H9 (cell line): ENCODE measurements at regions not wholly inside any gene's neighbourhood (a gene's known extent, or its start where the extent isn't known, plus 50 kb on each side); places are given as distances from the start of the nearest gene placed in this dataset.
A peak's percentile ranks its signal among the peaks of the same experiment; 100 is the strongest.

Experiments
- DNase-seq: peaks from one replicate; pipeline ENCODE4 v3.0.0-alpha.2; 2017
- H2AFZ ChIP-seq: one replicate; pipeline ENCODE4 v1.6.1; 2013; ENCODE audit warnings: mild to moderate bottlenecking, low read length, control low read depth, moderate library complexity
- H2AK5ac ChIP-seq: 2 replicates; pipeline ENCODE4 v1.6.1; 2013; ENCODE audit warnings: low read length, control low read depth, mixed read lengths; ENCODE audit not compliant: insufficient read length
- H2BK120ac ChIP-seq: one replicate; pipeline ENCODE4 v1.6.1; 2013; ENCODE audit warnings: low read depth, mild to moderate bottlenecking, low read length, control low read depth, inconsistent platforms; ENCODE audit not compliant: poor library complexity, severe bottlenecking
- H2BK12ac ChIP-seq: 2 replicates; pipeline ENCODE4 v1.6.1; 2013; ENCODE audit warnings: low read length, control low read depth, mixed read lengths, low read depth; ENCODE audit not compliant: insufficient read length
- H2BK15ac ChIP-seq: 2 replicates; pipeline ENCODE4 v1.6.1; 2013; ENCODE audit warnings: low read depth, low read length, control low read depth
- H2BK20ac ChIP-seq: one replicate; pipeline ENCODE4 v1.6.1; 2013; ENCODE audit warnings: low read depth, mild to moderate bottlenecking, low read length, control low read depth, inconsistent platforms; ENCODE audit not compliant: poor library complexity, severe bottlenecking
- H2BK5ac ChIP-seq: 2 replicates; pipeline ENCODE4 v1.6.1; 2013; ENCODE audit warnings: low read length, control low read depth, mixed read lengths; ENCODE audit not compliant: insufficient read length
- H3K14ac ChIP-seq: 2 replicates; pipeline ENCODE4 v1.6.1; 2013; ENCODE audit warnings: low read length, control low read depth; ENCODE audit not compliant: insufficient read depth
- H3K18ac ChIP-seq: 2 replicates; pipeline ENCODE4 v1.6.1; 2013; ENCODE audit warnings: low read depth, mild to moderate bottlenecking, mixed read lengths, low read length, control low read depth; ENCODE audit not compliant: insufficient read length
- H3K23ac ChIP-seq: 2 replicates; pipeline ENCODE4 v1.6.1; 2013; ENCODE audit warnings: low read length, control low read depth, mixed read lengths, low read depth; ENCODE audit not compliant: insufficient read length
- H3K23me2 ChIP-seq: 2 replicates; pipeline ENCODE4 v1.6.1; 2013; ENCODE audit warnings: low read depth, mild to moderate bottlenecking, mixed read lengths, low read length, control low read depth; ENCODE audit not compliant: insufficient read length, poor library complexity, severe bottlenecking
- H3K27ac ChIP-seq: 2 replicates; pipeline ENCODE4 v1.5.1; 2013; ENCODE audit warnings: low read length, control low read depth, mixed read lengths, low read depth; ENCODE audit not compliant: insufficient read length
- H3K27me3 ChIP-seq: 2 replicates; pipeline ENCODE4 v1.6.1; 2013; ENCODE audit warnings: low read length, control low read depth, inconsistent platforms; ENCODE audit not compliant: insufficient read depth
- H3K4ac ChIP-seq: 2 replicates; pipeline ENCODE4 v1.6.1; 2013; ENCODE audit warnings: low read depth, mild to moderate bottlenecking, control low read depth, inconsistent platforms, low read length, moderate library complexity
- H3K4me1 ChIP-seq: 2 replicates; pipeline ENCODE4 v1.6.1; 2013; ENCODE audit warnings: low read length, control low read depth, inconsistent platforms; ENCODE audit not compliant: insufficient read depth
- H3K4me2 ChIP-seq: 2 replicates; pipeline ENCODE4 v1.6.1; 2013; ENCODE audit warnings: low read length, control low read depth, mixed read lengths; ENCODE audit not compliant: insufficient read length, insufficient read depth
- H3K56ac ChIP-seq: 2 replicates; pipeline ENCODE4 v1.6.1; 2013; ENCODE audit warnings: low read depth, mild to moderate bottlenecking, mixed read lengths, low read length, control low read depth; ENCODE audit not compliant: insufficient read length
- H3K79me1 ChIP-seq: 2 replicates; pipeline ENCODE4 v1.6.1; 2013; ENCODE audit warnings: low read depth, mild to moderate bottlenecking, moderate library complexity, low read length, control low read depth, inconsistent platforms; ENCODE audit not compliant: insufficient read depth, poor library complexity, severe bottlenecking
- H3K79me2 ChIP-seq: 2 replicates; pipeline ENCODE4 v1.6.1; 2013; ENCODE audit warnings: low read length, control low read depth, inconsistent platforms; ENCODE audit not compliant: insufficient read depth
- H3K9ac ChIP-seq: 2 replicates; pipeline ENCODE4 v1.6.1; 2013; ENCODE audit warnings: low read length, control low read depth, mixed read lengths; ENCODE audit not compliant: insufficient read length; ENCODE audit errors: extremely low read depth
- H3K9me3 ChIP-seq: one replicate; pipeline ENCODE4 v1.6.1; 2013; ENCODE audit warnings: low read depth, low read length, inconsistent platforms; ENCODE audit not compliant: control insufficient read depth
- H3T11ph ChIP-seq: one replicate; pipeline ENCODE4 v1.6.1; 2013; ENCODE audit warnings: mild to moderate bottlenecking, low read length, control low read depth, inconsistent platforms
- H4K20me1 ChIP-seq: one replicate; pipeline ENCODE4 v1.6.1; 2013; ENCODE audit not compliant: control insufficient read depth, insufficient read length, insufficient read depth
- H4K5ac ChIP-seq: 2 replicates; pipeline ENCODE4 v1.6.1; 2013; ENCODE audit warnings: low read depth, mild to moderate bottlenecking, mixed read lengths, low read length, control low read depth; ENCODE audit not compliant: insufficient read length
- H4K8ac ChIP-seq: replicated peaks from 2 replicates; pipeline ENCODE4 v1.6.1; 2013; ENCODE audit warnings: low read length, control low read depth, mixed read lengths, low read depth; ENCODE audit not compliant: insufficient read length
- H4K91ac ChIP-seq: 2 replicates; pipeline ENCODE4 v1.6.1; 2013; ENCODE audit warnings: low read depth, mild to moderate bottlenecking, moderate library complexity, mixed read lengths, low read length, control low read depth; ENCODE audit not compliant: insufficient read length
- H3K27ac Mint-ChIP-seq, 3 experiments: 2 replicates in 2 of 3; 3 replicates in 1 of 3; pipeline ENCODE4 v1.8.0; 2020 to 2021; ENCODE audit warnings: mixed read lengths in 3 of 3, mild to moderate bottlenecking in 1 of 3, moderate library complexity in 1 of 3
- H3K27me3 Mint-ChIP-seq: 2 replicates; pipeline ENCODE4 v1.8.0; 2021; ENCODE audit warnings: low read depth, mild to moderate bottlenecking, moderate library complexity, mixed read lengths
- H3K36me3 Mint-ChIP-seq, 3 experiments: 2 replicates in 2 of 3; 3 replicates in 1 of 3; pipeline ENCODE4 v1.8.0; 2020 to 2021; ENCODE audit warnings: low read depth in 3 of 3, mixed read lengths in 3 of 3; ENCODE audit not compliant: insufficient read depth in 1 of 3
- H3K4me1 Mint-ChIP-seq, 2 experiments: 2 replicates each; pipeline ENCODE4 v1.8.0; 2020; ENCODE audit warnings: mixed read lengths in 2 of 2
- H3K4me3 Mint-ChIP-seq, 2 experiments: 2 replicates in 1 of 2; 3 replicates in 1 of 2; pipeline ENCODE4 v1.8.0; 2020 to 2021; ENCODE audit warnings: mild to moderate bottlenecking in 2 of 2, mixed read lengths in 2 of 2, moderate library complexity in 1 of 2
- H3K9me3 Mint-ChIP-seq, 2 experiments: 2 replicates in 1 of 2; 3 replicates in 1 of 2; pipeline ENCODE4 v1.8.0; 2020; ENCODE audit warnings: mild to moderate bottlenecking in 2 of 2, mixed read lengths in 2 of 2, moderate library complexity in 1 of 2
- WGBS: extraction: QIAGEN DNeasy Blood & Tissue Kit; methylation state at CpG from one replicate; pipeline ENCODE4 v1.1.7; 2013; ENCODE audit warnings: missing lambda C conversion rate, low lambda C conversion rate, mixed read lengths; ENCODE audit not compliant: insufficient read length; ENCODE audit errors: extremely low coverage; 5-methylcytosine and 5-hydroxymethylcytosine counted together
- TF ChIP-seq, protein P1 (sequence below): fragments of 200-600 bp; sonication (generic); conservative IDR thresholded peaks from 3 replicates; pipeline ENCODE4 v1.8.0; 2021; ENCODE audit warnings: antibody characterized with exemption, mild to moderate bottlenecking

DNA sequence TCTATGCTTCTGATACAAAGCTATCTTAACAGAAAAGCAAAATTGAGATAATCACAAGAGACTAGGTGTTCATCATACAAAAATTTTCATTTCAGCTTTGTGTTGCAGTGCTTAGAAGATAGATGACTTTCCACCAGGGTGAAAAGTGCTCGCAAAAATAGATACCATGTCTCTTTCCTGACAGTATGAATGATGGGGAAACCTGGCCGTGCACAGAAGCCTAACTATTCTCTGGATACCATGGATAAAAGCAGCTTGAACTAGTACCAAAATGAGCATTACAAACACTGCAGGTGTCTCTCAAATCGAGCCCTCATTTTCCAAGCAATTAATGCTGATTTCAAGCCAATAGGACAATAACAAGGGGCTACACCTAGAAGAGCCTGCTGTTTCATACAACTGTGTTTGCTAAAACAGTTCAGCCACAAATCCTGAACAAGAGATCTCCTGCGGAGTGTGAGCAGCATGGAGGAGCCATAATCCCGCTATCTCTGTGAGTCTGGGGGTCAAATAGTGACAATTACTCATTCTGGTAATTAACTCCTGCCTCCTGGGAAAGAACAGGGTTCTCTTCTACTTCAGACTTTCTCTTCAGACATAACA is 507.6 kb downstream of the PID1 start:
- DNase-seq = no peak
- no peak overlapping the region for H3K4ac ChIP-seq
- H3K9ac ChIP-seq = no peak overlapping the region
- H4K20me1 ChIP-seq = no peaks in the 10 kb centered on the region
- no peak overlapping the region for H3K56ac ChIP-seq
- no CpG with 5 or more reads among the region's 5 CpGs for WGBS
- no peak overlapping the region for H3K18ac ChIP-seq
- H3K79me2 ChIP-seq = no peaks in the 10 kb centered on the region
- no peak overlapping the region for H3K23ac ChIP-seq
- H4K8ac ChIP-seq = no peak overlapping the region
- H2BK5ac ChIP-seq = no peak overlapping the region
- H3K14ac ChIP-seq = no peak overlapping the region
- H3K4me3 Mint-ChIP-seq = no peak overlapping the region
- no peak overlapping the region for H2BK15ac ChIP-seq
- TF ChIP-seq, protein P1, sequence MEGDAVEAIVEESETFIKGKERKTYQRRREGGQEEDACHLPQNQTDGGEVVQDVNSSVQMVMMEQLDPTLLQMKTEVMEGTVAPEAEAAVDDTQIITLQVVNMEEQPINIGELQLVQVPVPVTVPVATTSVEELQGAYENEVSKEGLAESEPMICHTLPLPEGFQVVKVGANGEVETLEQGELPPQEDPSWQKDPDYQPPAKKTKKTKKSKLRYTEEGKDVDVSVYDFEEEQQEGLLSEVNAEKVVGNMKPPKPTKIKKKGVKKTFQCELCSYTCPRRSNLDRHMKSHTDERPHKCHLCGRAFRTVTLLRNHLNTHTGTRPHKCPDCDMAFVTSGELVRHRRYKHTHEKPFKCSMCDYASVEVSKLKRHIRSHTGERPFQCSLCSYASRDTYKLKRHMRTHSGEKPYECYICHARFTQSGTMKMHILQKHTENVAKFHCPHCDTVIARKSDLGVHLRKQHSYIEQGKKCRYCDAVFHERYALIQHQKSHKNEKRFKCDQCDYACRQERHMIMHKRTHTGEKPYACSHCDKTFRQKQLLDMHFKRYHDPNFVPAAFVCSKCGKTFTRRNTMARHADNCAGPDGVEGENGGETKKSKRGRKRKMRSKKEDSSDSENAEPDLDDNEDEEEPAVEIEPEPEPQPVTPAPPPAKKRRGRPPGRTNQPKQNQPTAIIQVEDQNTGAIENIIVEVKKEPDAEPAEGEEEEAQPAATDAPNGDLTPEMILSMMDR = no peak
- peaks cover 11 to 17% of the 10 kb centered on the region in 2 experiments; a peak in 3 of 4 replicates for H3K4me1 Mint-ChIP-seq
- H2BK12ac ChIP-seq = no peak overlapping the region
- H2BK20ac ChIP-seq = no peak overlapping the region
- peaks cover 0 to 4% (median 0%) of the 10 kb centered on the region in 3 experiments; a peak in 1 of 7 replicates for H3K36me3 Mint-ChIP-seq
- H3K4me1 ChIP-seq = no peaks in the 10 kb centered on the region
- no peaks in the 10 kb centered on the region for H3K9me3 ChIP-seq
- no peak overlapping the region for H3K27ac ChIP-seq
- no peak overlapping the region for H3T11ph ChIP-seq
- peak overlapping the region in 1 of 3 experiments; percentile 40; a peak in 1 of 7 replicates for H3K27ac Mint-ChIP-seq
- no peak overlapping the region for H4K5ac ChIP-seq
- H3K23me2 ChIP-seq = no peaks in the 10 kb centered on the region
- peaks cover 0 to 2% of the 10 kb centered on the region in 2 experiments; a peak in 2 of 5 replicates for H3K9me3 Mint-ChIP-seq
- H3K27me3 ChIP-seq = no peaks in the 10 kb centered on the region
- H3K79me1 ChIP-seq = no peaks in the 10 kb centered on the region
- H2AK5ac ChIP-seq = no peak overlapping the region
- H2AFZ ChIP-seq = no peak overlapping the region
- H3K27me3 Mint-ChIP-seq = no peaks in the 10 kb centered on the region
- H4K91ac ChIP-seq = no peak overlapping the region
- no peak overlapping the region for H2BK120ac ChIP-seq
- H3K4me2 ChIP-seq = no peak overlapping the region
